ENCODE measurements at regions not wholly inside any gene's neighbourhood (a gene's known extent, or its start where the extent isn't known, plus 50 kb on each side); places are given as distances from the start of the nearest gene placed in this dataset.

DNA sequence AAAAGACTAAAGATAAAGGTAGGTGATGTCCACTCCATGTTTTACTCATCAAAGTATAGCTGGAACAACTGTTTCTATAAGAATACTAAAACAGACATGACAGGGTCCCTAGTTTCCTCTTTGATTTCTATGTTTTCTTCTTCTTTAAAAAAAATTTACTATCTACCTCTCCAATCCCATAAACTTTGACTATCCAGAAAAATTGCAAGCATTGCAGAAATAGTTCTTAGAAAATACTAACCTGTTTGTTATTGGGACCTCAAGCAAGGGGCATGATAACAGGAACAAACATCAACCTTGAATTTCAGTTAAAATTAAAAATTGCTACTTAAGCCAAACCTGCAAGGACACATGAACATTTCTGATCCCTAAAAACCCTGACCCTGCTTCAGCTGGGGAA is 1226.5 kb downstream of the C4orf33 start:
- TF ChIP-seq, protein P1, sequence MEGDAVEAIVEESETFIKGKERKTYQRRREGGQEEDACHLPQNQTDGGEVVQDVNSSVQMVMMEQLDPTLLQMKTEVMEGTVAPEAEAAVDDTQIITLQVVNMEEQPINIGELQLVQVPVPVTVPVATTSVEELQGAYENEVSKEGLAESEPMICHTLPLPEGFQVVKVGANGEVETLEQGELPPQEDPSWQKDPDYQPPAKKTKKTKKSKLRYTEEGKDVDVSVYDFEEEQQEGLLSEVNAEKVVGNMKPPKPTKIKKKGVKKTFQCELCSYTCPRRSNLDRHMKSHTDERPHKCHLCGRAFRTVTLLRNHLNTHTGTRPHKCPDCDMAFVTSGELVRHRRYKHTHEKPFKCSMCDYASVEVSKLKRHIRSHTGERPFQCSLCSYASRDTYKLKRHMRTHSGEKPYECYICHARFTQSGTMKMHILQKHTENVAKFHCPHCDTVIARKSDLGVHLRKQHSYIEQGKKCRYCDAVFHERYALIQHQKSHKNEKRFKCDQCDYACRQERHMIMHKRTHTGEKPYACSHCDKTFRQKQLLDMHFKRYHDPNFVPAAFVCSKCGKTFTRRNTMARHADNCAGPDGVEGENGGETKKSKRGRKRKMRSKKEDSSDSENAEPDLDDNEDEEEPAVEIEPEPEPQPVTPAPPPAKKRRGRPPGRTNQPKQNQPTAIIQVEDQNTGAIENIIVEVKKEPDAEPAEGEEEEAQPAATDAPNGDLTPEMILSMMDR (conservative IDR thresholded peaks at IDR 0.05 in 1 of 2, IDR thresholded peaks at IDR 0.05 in 1 of 2; ENCODE audit: low read depth in 1 of 2, low read length in 2 of 2): no peak
- TF ChIP-seq EZH2 (IDR thresholded peaks at IDR 0.05; ENCODE audit: low read length, missing control alignments): no peak

All from fibroblast of lung (primary cell).